GM19023 (cell line): ENCODE measurements at regions not wholly inside any gene's neighbourhood (a gene's known extent, or its start where the extent isn't known, plus 50 kb on each side); places are given as distances from the start of the nearest gene placed in this dataset.

ENCODE experiments used
- ATAC-seq: cut with Tn5 transposase; IDR thresholded peaks from one replicate; pipeline ENCODE4 v1.9.1; 2021; ENCODE audit warnings: mild to moderate bottlenecking, moderate library complexity; ENCODE audit not compliant: unreplicated experiment

GRCh38 chr18:45373286-45373880 lies 241.9 kb upstream of the SLC14A2 start:
- no peak for ATAC-seq

- ATAC-seq: no peak
Measured at GRCh38 chr18:45374236-45374635, 241.0 kb upstream of the SLC14A2 start.

DNA sequence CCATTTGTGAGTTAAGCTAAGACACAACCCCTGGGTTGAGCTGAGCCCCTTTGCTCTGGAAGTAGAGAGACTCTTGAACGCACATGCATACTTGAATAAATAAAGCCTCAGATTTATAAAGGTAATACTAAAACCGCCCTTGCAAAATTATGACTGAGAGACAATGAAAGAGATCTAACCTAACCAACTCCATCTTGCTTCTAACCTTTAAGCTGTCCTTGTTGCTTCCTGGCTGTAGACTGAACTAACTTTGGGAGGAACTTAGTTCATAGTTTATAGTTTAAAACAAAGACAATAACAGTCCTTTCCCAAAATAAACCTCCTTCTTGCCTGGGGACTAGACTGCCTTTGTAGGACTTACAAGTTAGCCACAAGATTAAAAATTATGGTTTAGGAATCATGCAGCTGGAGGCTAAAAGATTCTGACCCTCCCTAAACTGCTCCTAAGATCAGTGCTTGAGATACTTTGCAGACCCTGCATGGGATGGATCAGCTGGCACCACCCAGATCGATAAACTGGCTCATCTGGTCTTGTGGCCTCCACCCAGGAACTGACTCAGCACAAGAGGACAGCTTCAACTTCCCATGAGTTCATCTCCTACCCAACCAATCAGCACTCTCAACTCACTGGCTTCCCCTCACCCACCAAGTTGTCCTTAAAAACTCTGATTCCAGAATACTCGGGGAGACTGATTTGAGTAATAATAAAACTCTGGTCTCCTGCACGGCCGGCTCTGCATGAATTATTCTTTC lies 240.2 kb upstream of the SLC14A2 start:
- no peak for ATAC-seq

- no peak for ATAC-seq
Measured at GRCh38 chr18:45376193-45376592, 239.1 kb upstream of the SLC14A2 start.

- ATAC-seq: no peak
Measured at GRCh38 chr18:45378308-45378707, 237.0 kb upstream of the SLC14A2 start.

GRCh38 chr18:45378933-45379332 lies 236.3 kb upstream of the SLC14A2 start:
- no peak for ATAC-seq

- no peak for ATAC-seq
Measured at GRCh38 chr18:45379903-45380302, 235.4 kb upstream of the SLC14A2 start.

DNA sequence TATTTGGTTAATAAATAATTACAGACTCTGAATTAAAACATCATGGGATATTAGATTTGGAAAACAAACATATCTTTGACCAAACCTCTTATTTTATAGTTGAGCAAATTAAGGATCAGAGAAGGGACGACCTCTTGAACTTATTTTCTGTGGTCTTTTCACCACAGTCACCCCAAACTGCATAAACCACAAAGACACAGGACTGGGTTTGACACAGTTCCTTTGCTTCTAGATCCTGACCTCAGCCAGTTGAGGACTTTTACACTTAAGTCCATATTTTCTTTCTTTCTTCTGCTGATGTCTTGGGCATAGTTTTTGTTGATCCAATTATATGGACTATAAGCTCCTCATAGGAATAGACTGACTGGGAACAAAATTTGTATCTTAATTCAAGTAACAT lies 234.0 kb upstream of the SLC14A2 start:
- ATAC-seq: no peak

DNA sequence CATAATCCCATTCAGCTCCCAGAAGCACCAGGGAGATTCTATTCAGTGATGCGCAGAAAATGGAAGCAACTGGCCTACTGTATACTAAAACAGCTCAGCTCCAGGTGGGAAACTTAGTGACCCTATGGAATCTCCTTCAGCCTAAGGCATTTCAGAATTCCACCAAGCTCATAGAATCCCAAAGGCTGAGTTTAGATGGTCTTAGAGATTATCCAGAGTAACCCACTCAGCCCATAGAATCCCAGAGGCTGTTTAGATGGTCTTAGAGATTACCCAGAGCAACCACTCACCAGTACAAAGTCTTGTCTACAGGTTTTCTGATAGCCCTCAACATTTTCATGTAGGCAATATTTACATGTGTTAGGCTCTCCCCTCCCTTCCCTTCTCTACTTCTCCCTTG lies 232.0 kb upstream of the SLC14A2 start:
- no peak for ATAC-seq

- peak; percentile 53 for ATAC-seq
Measured at GRCh38 chr18:45384137-45384961, 230.9 kb upstream of the SLC14A2 start.

DNA sequence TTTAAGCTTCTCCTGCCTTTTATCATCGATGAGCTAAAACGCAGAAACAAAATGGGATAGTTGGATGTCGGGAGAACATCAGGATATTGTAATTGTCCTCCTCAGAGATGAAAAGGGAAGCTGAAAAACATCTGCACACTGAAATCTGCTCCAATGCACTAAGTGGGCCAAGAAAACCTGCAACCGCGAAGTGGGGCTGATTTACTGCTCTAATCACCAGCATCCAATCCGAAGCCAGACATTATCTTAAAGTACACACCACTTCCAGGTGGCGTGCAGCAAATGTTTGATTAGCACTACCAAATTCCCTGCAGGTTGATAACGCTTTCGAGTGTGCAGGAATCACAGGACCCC lies 230.3 kb upstream of the SLC14A2 start:
- ATAC-seq: no peak

DNA sequence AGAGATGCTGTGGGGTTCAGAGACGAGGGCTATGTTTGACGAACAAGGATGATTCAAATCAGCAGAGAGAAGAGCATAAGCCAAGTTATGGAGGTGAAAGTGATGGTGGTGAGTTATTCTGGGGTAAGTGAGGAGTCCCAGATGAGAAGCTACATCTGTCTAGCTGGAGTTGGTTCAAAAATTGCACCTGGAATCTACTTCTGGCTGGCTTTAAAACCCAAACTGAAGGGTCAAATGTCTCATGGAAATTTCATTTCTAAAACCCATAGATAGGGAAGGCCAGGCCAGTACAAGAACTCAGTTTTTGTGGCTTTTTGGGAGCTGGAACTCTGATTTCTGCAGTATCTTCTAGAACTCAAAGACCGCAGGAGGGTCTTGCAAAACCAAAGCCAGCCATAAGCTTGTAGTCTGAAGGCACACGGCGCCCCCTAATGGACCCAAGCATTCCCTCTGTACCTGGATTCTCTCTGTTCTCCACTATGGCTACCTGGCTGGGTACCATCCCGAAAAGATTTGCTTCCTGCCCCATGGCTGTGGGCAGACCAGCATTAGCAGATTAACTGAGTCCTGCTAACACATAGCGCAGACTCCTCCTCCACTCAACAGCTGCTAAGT lies 229.1 kb upstream of the SLC14A2 start:
- no peak for ATAC-seq

DNA sequence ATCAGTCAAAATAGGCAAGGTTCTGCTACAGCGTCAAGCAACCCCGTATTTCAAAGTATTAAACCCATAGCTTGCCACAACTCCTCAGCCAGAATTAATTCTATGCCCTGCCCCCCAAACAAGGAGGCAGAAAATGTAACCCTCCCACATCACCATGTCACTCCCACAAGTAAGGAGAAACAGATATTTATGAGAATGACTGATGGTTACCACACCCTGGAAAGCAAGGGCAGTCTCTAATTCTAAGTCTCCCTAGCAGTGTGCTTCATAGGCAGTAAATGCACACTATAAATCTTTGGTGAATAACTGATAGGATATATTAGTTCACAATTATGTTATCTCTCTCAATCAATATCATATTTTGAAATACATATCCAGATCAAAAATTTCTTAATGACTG lies 228.0 kb upstream of the SLC14A2 start:
- ATAC-seq: no peak

GRCh38 chr18:45398448-45398847 lies 216.8 kb upstream of the SLC14A2 start:
- no peak for ATAC-seq

- no peak for ATAC-seq
Measured at GRCh38 chr18:45399146-45399545, 216.1 kb upstream of the SLC14A2 start.

- no peak for ATAC-seq
Measured at GRCh38 chr18:45399643-45400042, 215.6 kb upstream of the SLC14A2 start.

DNA sequence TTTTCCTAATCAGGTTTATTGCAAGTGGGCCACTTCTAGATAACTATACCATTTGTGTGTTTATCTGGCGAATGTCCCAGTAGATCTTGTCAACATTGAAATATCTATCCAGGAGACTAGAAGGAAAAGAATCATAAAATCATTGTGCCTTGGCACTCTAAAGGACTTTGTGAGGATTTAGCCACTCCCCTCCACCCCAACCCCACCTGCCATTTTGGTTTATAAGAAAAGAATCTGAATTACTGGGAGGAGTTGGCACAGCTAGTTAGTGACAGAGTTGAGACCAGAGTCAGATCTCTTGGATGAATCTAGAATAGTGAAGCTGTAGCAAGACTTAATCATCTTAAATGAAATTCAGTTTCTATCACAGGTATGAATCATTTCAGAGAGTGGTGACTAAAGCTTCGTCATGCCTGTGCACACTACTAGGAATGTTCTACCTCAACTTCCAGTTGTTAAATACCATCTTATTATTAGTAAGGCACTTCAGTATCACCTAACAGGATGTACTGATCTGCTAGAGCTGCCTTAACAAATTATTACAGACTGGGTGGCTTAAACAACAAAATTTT lies 212.7 kb upstream of the SLC14A2 start:
- ATAC-seq: no peak

DNA sequence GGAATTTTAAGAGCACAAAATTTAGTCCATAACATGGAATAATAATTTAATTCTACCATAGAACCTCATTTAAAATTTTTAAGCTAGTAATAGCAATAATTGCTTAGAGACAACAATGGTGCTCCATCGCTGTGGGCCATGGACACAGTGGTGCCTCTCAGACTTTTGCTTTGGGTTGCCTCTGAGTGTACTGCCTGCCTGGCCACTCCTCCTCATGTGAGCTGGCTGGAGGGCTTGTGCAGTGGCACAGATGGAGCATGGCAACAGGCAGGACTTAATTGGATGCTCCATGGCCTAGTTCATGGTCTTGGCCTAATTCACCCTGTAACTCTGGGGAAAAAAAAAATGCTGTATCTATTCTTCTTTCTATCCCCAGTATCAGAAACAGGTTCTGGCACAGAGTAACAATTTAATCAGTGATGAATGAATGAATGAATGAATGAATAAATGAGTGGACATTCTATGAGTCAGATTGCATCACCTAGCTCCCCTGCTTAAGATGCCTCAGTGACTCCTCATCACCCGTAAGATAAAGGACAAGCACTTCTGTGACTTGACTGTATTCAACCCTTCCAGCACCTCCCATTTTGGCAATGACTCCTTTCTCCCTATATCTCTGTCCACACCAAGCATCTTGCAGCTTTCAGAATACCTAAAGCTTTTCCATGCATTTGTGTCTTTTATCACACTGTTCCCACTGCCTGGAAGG lies 211.8 kb upstream of the SLC14A2 start:
- ATAC-seq: no peak

DNA sequence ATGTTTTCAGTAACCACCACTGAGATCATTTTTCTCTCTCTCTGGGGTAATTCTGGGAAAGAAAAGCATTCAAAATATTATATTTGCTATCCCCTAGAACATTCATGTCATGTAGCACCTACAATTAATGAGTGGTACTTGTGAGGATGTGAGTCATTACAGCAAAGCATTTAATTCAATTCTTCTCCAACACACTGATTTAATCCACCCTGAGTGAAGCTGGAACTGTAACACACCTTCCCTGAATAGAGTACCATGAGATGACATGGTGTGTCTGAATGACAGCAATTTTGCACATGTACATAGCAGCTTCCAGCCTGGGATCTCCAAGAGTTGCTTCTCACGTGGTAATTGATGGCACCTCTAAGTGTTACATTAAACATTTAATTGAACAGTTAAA lies 207.1 kb upstream of the SLC14A2 start:
- ATAC-seq: no peak

- no peak for ATAC-seq
Measured at GRCh38 chr18:45409971-45410370, 205.3 kb upstream of the SLC14A2 start.

DNA sequence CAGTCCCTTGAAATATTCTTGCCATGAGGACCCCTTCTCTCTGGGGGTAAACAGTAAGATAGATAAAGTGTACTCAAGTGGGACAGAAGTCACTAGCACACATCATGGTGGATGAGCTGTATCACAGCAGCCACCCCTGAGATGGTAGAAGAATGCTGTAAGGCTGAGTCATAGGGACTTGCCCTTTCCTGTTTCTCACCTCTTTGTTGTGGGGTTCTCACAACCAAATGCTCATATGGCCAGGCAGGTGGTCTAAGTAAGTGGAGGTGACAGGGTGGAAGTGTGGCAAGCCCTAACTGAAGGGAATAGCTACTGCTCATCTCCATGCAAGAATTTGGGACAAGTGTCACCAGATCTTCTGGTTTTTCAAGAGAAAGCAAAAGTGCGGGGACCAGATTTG lies 202.7 kb upstream of the SLC14A2 start:
- ATAC-seq: no peak
